Sigmoid colon (tissue), 4 donors: ENCODE measurements at regions not wholly inside any gene's neighbourhood (a gene's known extent, or its start where the extent isn't known, plus 50 kb on each side); places are given as distances from the start of the nearest gene placed in this dataset.

Experiments
- CTCF ChIP-seq, 4 experiments: fragments of 450-650 bp in 3 of 4; fragments of 200-600 bp in 1 of 4; IDR thresholded peaks; one replicate each; pipeline ENCODE4 v1.5.1; 2016 to 2019; ENCODE audit warnings: antibody characterized with exemption in 4 of 4, mild to moderate bottlenecking in 3 of 4, moderate library complexity in 2 of 4
- POLR2A ChIP-seq, 2 donors: fragments of 450-650 bp; IDR thresholded peaks; one replicate each; pipeline ENCODE4 v1.6.1; 2016; ENCODE audit warnings: antibody characterized with exemption in 2 of 2, mild to moderate bottlenecking in 2 of 2, moderate library complexity in 2 of 2
- POLR2AphosphoS5 ChIP-seq, 4 donors: sonication (generic); formaldehyde crosslinking; IDR thresholded peaks; one replicate each; pipeline ENCODE4 v1.6.1; 2017; ENCODE audit warnings: antibody characterized with exemption in 4 of 4

- TF ChIP-seq CTCF (IDR thresholded peaks at IDR 0.05) (no peak), POLR2A (IDR thresholded peaks at IDR 0.05) (no peak), POLR2AphosphoS5 (IDR thresholded peaks at IDR 0.05) (no peak)
These were observed 285.1 kb downstream of the TMX3 start for GRCh38 chr18:68429841-68430240.
